ENCODE measurements at regions not wholly inside any gene's neighbourhood (a gene's known extent, or its start where the extent isn't known, plus 50 kb on each side); places are given as distances from the start of the nearest gene placed in this dataset.

- CTCF ChIA-PET = interaction anchor here (1.5 to 1.6 kb wide), 2 partner anchors 136 to 156 kb away, joined by 3 to 5 read pairs; partner anchors contain the start of gene CYP1B1
- H3K36me3 Mint-ChIP-seq = no peaks in the 10 kb centered on the region
- POLR2A ChIA-PET = no interaction called here
Observed at GRCh38 chr2:38232454-38232853, 144.6 kb downstream of the ATL2 start.

More at GRCh38 chr2:38232454-38232853, 144.6 kb downstream of the ATL2 start:
- H3K27me3 Mint-ChIP-seq (ENCODE audit: low read depth) = no peaks in the 10 kb centered on the region; the same call in 1 of the 2 replicates
- no peak for TF ChIP-seq ZNF423 (CRISPR knock-in tag; IDR thresholded peaks at IDR 0.05)
- no peak for TF ChIP-seq ATF3 (CRISPR knock-in tag; conservative IDR thresholded peaks at IDR 0.05)
- TF ChIP-seq CBFB (CRISPR knock-in tag; IDR thresholded peaks at IDR 0.05; ENCODE audit: low read depth) = no peak
- no peak for TF ChIP-seq TCF7 (CRISPR knock-in tag; IDR thresholded peaks at IDR 0.05; ENCODE audit: low read depth)
- no peak for TF ChIP-seq NFATC4 (CRISPR knock-in tag; IDR thresholded peaks at IDR 0.05)
- TF ChIP-seq ARID4B (CRISPR knock-in tag; IDR thresholded peaks at IDR 0.05; ENCODE audit: borderline replicate concordance) = no peak
- no peak for TF ChIP-seq MLX (CRISPR knock-in tag; IDR thresholded peaks at IDR 0.05)
- TF ChIP-seq, protein P1, sequence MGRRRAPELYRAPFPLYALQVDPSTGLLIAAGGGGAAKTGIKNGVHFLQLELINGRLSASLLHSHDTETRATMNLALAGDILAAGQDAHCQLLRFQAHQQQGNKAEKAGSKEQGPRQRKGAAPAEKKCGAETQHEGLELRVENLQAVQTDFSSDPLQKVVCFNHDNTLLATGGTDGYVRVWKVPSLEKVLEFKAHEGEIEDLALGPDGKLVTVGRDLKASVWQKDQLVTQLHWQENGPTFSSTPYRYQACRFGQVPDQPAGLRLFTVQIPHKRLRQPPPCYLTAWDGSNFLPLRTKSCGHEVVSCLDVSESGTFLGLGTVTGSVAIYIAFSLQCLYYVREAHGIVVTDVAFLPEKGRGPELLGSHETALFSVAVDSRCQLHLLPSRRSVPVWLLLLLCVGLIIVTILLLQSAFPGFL (CRISPR knock-in tag; IDR thresholded peaks at IDR 0.05; ENCODE audit: borderline replicate concordance) = no peak
- TF ChIP-seq, protein P2, sequence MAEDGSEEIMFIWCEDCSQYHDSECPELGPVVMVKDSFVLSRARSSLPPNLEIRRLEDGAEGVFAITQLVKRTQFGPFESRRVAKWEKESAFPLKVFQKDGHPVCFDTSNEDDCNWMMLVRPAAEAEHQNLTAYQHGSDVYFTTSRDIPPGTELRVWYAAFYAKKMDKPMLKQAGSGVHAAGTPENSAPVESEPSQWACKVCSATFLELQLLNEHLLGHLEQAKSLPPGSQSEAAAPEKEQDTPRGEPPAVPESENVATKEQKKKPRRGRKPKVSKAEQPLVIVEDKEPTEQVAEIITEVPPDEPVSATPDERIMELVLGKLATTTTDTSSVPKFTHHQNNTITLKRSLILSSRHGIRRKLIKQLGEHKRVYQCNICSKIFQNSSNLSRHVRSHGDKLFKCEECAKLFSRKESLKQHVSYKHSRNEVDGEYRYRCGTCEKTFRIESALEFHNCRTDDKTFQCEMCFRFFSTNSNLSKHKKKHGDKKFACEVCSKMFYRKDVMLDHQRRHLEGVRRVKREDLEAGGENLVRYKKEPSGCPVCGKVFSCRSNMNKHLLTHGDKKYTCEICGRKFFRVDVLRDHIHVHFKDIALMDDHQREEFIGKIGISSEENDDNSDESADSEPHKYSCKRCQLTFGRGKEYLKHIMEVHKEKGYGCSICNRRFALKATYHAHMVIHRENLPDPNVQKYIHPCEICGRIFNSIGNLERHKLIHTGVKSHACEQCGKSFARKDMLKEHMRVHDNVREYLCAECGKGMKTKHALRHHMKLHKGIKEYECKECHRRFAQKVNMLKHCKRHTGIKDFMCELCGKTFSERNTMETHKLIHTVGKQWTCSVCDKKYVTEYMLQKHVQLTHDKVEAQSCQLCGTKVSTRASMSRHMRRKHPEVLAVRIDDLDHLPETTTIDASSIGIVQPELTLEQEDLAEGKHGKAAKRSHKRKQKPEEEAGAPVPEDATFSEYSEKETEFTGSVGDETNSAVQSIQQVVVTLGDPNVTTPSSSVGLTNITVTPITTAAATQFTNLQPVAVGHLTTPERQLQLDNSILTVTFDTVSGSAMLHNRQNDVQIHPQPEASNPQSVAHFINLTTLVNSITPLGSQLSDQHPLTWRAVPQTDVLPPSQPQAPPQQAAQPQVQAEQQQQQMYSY (CRISPR knock-in tag; IDR thresholded peaks at IDR 0.05) = no peak
- TF ChIP-seq TP53 (CRISPR knock-in tag; IDR thresholded peaks at IDR 0.05) = no peak
- no peak for TF ChIP-seq MXD4 (CRISPR knock-in tag; IDR thresholded peaks at IDR 0.05; ENCODE audit: borderline replicate concordance)
- no peak for TF ChIP-seq GTF2I (CRISPR knock-in tag; conservative IDR thresholded peaks at IDR 0.05)
- TF ChIP-seq, protein P3, sequence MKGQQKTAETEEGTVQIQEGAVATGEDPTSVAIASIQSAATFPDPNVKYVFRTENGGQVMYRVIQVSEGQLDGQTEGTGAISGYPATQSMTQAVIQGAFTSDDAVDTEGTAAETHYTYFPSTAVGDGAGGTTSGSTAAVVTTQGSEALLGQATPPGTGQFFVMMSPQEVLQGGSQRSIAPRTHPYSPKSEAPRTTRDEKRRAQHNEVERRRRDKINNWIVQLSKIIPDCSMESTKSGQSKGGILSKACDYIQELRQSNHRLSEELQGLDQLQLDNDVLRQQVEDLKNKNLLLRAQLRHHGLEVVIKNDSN (CRISPR knock-in tag; IDR thresholded peaks at IDR 0.05) = no peak
- TF ChIP-seq E2F5 (CRISPR knock-in tag; IDR thresholded peaks at IDR 0.05) = no peak
- no peak for TF ChIP-seq ZBTB21 (CRISPR knock-in tag; IDR thresholded peaks at IDR 0.05; ENCODE audit: borderline replicate concordance)
- no peaks in the 10 kb centered on the region for H3K4me1 Mint-ChIP-seq
- peaks cover 11% of the 10 kb centered on the region for H3K9me3 Mint-ChIP-seq
- no peak overlapping the region for H3K27ac Mint-ChIP-seq
- H3K4me3 Mint-ChIP-seq = no peak overlapping the region
- no peak for DNase-seq (ENCODE audit: low spot score)
- no peak for ATAC-seq
